HG03108 (cell line): ENCODE measurements at regions not wholly inside any gene's neighbourhood (a gene's known extent, or its start where the extent isn't known, plus 50 kb on each side); places are given as distances from the start of the nearest gene placed in this dataset.

ENCODE experiments used
- ATAC-seq: cut with Tn5 transposase; IDR thresholded peaks from one replicate; pipeline ENCODE4 v1.9.1; 2021; ENCODE audit warnings: moderate library complexity; ENCODE audit not compliant: unreplicated experiment

DNA sequence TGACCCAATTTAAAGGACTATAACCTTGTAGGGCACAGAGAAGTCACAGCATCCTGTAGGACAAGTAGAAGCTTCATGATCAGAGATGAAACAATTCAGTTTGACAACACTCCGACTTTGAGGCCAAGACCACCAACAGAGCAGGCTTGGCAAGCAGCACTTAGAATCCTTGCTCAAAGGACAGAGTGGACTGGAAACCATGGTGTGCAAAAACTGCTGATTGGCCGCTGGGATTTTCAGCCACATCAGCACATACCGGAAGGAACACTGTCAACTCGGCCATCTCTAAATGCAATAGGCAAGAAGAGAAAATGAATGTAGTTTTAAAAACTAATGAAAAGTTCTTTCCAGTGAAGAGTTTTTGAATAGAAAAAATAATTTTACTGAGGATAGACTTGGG, 92.0 kb upstream of the PRMT6 start:
- no peak for ATAC-seq

DNA sequence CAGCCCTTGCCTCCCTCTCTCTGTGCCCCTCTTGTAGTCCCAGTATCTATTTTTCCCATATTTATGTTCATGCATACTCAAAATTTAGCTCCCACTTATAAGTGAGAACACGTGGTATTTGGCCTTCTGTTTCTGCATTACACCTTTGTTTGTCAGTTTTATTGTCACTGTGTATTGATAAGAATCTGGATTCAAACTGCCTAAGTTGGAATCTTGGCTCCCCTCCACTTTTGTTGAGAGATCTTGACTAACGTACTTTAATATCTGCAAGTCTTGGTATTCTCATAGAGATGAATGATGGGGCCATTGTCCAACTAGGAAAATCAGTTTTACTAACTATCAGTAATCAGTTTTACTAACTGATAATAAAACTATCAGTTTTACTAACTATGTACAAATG, 87.8 kb upstream of the PRMT6 start:
- no peak for ATAC-seq

DNA sequence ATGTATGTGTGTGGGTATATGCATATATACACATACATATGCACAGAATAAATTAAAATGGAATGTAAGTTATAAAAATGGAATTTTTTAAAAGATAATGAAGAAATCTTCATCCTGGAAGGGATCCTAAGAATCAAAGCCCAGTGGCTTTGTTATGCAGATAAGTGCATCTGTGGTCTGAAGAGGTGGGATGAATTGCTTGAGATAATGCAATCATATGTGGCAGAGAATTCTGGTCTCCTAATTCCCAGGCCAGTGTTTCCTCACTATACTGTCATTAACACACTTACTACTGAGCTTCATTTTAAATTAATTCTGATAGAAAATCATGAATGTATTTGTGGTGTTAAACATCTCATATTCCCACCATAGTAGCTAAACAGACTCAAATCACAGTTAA, 86.7 kb upstream of the PRMT6 start:
- no peak for ATAC-seq

GRCh38 chr1:106972074-106972473, 84.4 kb upstream of the PRMT6 start:
- ATAC-seq = no peak

DNA sequence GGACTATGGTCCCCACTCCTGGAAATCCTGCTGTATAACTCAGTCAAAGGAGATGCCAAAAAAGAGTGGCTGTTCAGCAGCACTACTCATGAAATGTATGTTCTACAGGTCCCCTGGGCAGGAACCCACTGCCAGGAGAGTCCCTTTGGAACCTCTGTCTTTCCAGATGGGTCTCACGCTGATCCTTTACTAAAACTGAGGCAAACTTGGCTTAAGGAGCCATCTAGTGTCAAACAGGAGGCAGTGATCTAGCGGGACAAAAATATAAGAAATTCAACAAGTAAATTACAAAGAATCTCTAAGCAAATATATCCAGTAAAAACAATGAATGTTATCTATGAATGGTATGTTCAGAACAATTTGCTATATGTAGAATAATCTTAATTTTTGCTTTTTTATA, 80.5 kb upstream of the PRMT6 start:
- no peak for ATAC-seq

GRCh38 chr1:106978477-106979322, 77.8 kb upstream of the PRMT6 start:
- no peak for ATAC-seq

DNA sequence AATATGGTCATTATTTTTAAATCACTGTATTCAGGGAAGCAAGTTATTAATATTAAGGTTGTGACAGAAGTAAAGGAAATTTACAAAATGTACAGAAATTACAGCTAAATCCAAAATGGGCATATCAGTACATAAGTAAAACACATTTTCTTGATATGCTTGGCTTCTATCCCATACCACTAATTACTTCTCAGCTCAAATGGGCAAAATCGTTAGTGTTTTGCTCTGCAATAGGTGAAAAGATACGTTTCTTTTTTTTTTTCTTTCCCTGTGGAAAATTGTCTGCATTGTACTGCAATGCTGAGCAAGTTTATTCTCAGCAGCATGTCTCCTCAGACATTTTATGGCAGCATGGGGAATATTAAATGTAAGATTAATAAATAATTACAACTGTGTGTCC, 77.1 kb upstream of the PRMT6 start:
- ATAC-seq = no peak

DNA sequence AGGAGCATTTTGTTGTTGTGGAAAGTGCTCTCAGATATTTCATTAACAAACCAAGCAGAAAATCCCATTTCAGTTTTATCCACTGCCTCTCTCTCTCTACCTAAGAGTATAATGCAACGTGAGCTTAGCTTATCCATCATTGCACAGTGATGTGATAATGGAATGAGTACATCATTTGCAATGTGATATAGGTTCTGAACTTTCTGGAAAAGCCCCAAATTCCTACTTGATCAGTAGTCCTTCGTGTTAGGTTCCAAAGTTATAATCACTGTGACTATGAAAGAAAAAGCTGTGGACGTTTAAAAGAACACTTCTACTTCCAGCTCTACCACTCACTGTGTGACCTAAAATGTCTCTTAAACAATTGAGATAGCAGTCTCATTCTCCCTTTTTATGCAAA, 76.4 kb upstream of the PRMT6 start:
- no peak for ATAC-seq

- ATAC-seq = no peak
Measured at GRCh38 chr1:106984801-106985200, 71.7 kb upstream of the PRMT6 start.

- no peak for ATAC-seq
Measured at GRCh38 chr1:106986603-106987002, 69.9 kb upstream of the PRMT6 start.

- peak; percentile 93 for ATAC-seq
Measured at GRCh38 chr1:106995970-106996369, 60.5 kb upstream of the PRMT6 start.

DNA sequence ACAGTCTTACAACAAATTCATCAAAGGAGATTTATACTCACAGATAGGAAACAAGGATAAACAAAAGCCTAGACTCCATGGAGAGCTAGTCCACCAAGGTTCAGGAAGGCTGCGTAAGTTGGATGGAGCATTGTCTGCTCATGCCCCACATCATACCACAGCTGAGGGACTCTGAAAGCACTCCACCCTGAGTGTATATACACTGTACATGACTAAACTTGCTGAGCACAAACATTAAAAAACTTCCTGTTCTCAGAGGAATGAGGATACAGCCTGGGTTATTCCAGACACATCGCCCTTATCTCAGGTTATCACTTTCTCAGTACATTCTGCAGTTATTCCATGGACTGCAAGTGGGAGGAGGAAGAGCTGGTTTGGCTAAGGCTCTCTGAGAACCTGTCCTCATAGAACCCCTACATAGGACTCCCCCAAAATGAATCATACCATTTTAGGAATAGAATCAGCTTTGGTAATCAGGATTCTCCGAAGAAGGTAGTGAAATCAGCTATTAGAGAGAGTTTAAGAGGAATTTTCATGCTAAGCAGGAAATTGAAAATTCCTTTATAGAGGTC, 58.0 kb upstream of the PRMT6 start:
- no peak for ATAC-seq

DNA sequence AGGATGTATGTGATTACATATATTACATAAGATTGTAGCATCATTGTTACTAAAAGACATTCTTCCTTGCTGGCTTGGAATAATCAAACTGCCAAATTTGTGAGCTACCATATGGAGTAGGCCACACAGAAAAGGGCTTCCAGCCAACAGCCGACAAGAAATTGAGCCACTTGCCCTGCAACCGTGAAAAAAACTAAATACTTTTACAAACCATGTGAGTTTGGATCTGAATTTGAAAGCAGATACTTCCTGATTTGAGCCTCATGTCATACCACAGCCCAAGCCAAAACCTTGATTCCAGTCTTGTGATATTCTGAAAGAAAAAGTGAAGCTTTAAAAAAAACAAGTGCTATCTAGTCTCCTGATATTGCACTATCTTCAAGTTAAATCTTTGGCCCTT, 55.6 kb upstream of the PRMT6 start:
- ATAC-seq = no peak

DNA sequence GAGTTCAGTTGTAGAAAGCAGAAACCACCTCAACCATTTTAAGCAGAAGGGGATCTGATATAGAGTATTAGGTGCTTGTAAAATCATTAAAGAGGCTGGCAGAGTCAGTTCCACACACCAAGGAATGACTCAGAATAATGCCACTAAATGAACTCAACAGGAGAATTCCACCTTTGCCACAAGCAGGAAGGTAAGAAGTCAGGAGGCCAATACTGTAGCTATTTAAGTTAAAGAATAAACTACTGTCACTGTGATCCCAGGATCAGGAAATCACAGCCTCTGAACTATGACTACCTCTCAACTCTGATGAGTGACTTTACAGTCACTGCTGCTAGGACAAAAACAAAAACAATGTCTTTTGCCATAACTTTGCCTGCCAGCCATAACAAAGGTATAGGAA, 52.5 kb upstream of the PRMT6 start:
- ATAC-seq = no peak

GRCh38 chr1:107004421-107004820, 52.1 kb upstream of the PRMT6 start:
- no peak for ATAC-seq
